CD4-positive, alpha-beta memory T cell (primary cell): ENCODE measurements at regions not wholly inside any gene's neighbourhood (a gene's known extent, or its start where the extent isn't known, plus 50 kb on each side); places are given as distances from the start of the nearest gene placed in this dataset.

Experiments used
- CTCF ChIA-PET: fragments of 350-600 bp; sonication (Branson Sonifier 250); formaldehyde crosslinking; loops from one replicate; lab custom pipeline; 2021; ENCODE audit warnings: inconsistent platforms; ENCODE audit not compliant: partially characterized antibody; lab: Charles Lee
- POLR2A ChIA-PET: fragments of 350-600 bp; sonication (Branson Sonifier 250); formaldehyde crosslinking; loops from one replicate; lab custom pipeline; 2021; ENCODE audit not compliant: partially characterized antibody; lab: Charles Lee
- DNase-seq, 5 donors: peaks; one replicate each; pipeline versions ENCODE4 v3.0.0 to v3.0.0-alpha.2; 2020 to 2022; ENCODE audit warnings: mixed read lengths in 1 of 5
- H3K27ac ChIP-seq: one replicate; pipeline ENCODE4 v1.7.0; 2013; ENCODE audit warnings: low read depth, low read length
- H3K27me3 ChIP-seq: 2 replicates; pipeline ENCODE4 v1.7.0; 2013; ENCODE audit warnings: mild to moderate bottlenecking, low read length, moderate library complexity; ENCODE audit not compliant: insufficient read depth
- H3K36me3 ChIP-seq: 2 replicates; pipeline ENCODE4 v1.7.0; 2013; ENCODE audit warnings: mild to moderate bottlenecking, low read length, moderate library complexity; ENCODE audit not compliant: insufficient read depth
- H3K4me1 ChIP-seq: 2 replicates; pipeline ENCODE4 v1.7.0; 2013; ENCODE audit warnings: mild to moderate bottlenecking, low read length, moderate library complexity; ENCODE audit not compliant: insufficient read depth
- H3K4me3 ChIP-seq, 2 donors: one replicate each; pipeline ENCODE4 v1.7.0; 2013; ENCODE audit warnings: low read length in 2 of 2, mild to moderate bottlenecking in 1 of 2
- H3K9me3 ChIP-seq, 2 donors: one replicate each; pipeline ENCODE4 v1.7.0; 2013; ENCODE audit warnings: low read length in 2 of 2, control low read depth in 1 of 2; ENCODE audit not compliant: control insufficient read depth in 1 of 2
- H3K27ac Mint-ChIP-seq, 7 donors: one replicate each; pipeline ENCODE4 v1.8.0; 2020 to 2021; ENCODE audit warnings: mixed read lengths in 7 of 7, mild to moderate bottlenecking in 6 of 7, inconsistent platforms in 3 of 7, moderate library complexity in 3 of 7
- H3K27me3 Mint-ChIP-seq, 2 donors: one replicate each; pipeline ENCODE4 v1.8.0; 2020 to 2021; ENCODE audit warnings: mixed read lengths in 2 of 2
- H3K36me3 Mint-ChIP-seq, 2 donors: one replicate each; pipeline ENCODE4 v1.8.0; 2020 to 2021; ENCODE audit warnings: mixed read lengths in 2 of 2, inconsistent platforms in 1 of 2, mild to moderate bottlenecking in 1 of 2
- H3K4me1 Mint-ChIP-seq, 4 donors: one replicate each; pipeline ENCODE4 v1.8.0; 2020 to 2021; ENCODE audit warnings: mixed read lengths in 4 of 4, mild to moderate bottlenecking in 1 of 4
- H3K4me3 Mint-ChIP-seq, 8 donors: one replicate each; pipeline ENCODE4 v1.8.0; 2020 to 2021; ENCODE audit warnings: mixed read lengths in 8 of 8, mild to moderate bottlenecking in 7 of 8, moderate library complexity in 6 of 8, inconsistent platforms in 3 of 8
- H3K9me3 Mint-ChIP-seq, 8 donors: one replicate each; pipeline ENCODE4 v1.8.0; 2020 to 2021; ENCODE audit warnings: mixed read lengths in 8 of 8, mild to moderate bottlenecking in 5 of 8, inconsistent platforms in 3 of 8, moderate library complexity in 1 of 8
- intact Hi-C: fragments of 100-400 bp; cut with micrococcal nuclease; formaldehyde crosslinking; loops from one replicate; pipeline ENCODE4 v1.15.1; 2023

GRCh38 chr2:14199040-14199439 lies 433.5 kb upstream of the LRATD1 start:
- intact Hi-C loops: no loop called here
- Histone ChIP-seq H3K4me1 (no peaks in the 10 kb centered on the region), H3K27me3 (no peaks in the 10 kb centered on the region), H3K36me3 (no peaks in the 10 kb centered on the region), H3K27ac (no peak overlapping the region), H3K4me3 (no peak overlapping the region), H3K9me3 (no peaks in the 10 kb centered on the region)
- ChIA-PET POLR2A (no interaction called here), CTCF (no interaction called here)
- Mint-ChIP-seq H3K27ac (no peak overlapping the region), H3K4me1 (no peaks in the 10 kb centered on the region), H3K9me3 (peaks cover 3 to 13% (median 6%) of the 10 kb centered on the region in 8 donors), H3K4me3 (no peak overlapping the region), H3K27me3 (peaks cover 0 to 2% of the 10 kb centered on the region in 2 donors), H3K36me3 (no peaks in the 10 kb centered on the region)
- DNase-seq: no peak

- no peaks in the 10 kb centered on the region for H3K27me3 ChIP-seq
- CTCF ChIA-PET: no interaction called here
- intact Hi-C loops: no loop called here
- no peak overlapping the region for H3K27ac ChIP-seq
- no peaks in the 10 kb centered on the region for H3K4me1 ChIP-seq
- no peaks in the 10 kb centered on the region for H3K27me3 Mint-ChIP-seq
- no peaks in the 10 kb centered on the region for H3K4me1 Mint-ChIP-seq
- H3K36me3 Mint-ChIP-seq: no peaks in the 10 kb centered on the region
- H3K9me3 ChIP-seq: no peaks in the 10 kb centered on the region
- no peak for DNase-seq
- no peaks in the 10 kb centered on the region for H3K36me3 ChIP-seq
- H3K27ac Mint-ChIP-seq: no peak overlapping the region
- no peak overlapping the region for H3K4me3 ChIP-seq
- no peak overlapping the region for H3K4me3 Mint-ChIP-seq
- H3K9me3 Mint-ChIP-seq: peaks cover 0 to 11% (median 3%) of the 10 kb centered on the region in 8 donors
- POLR2A ChIA-PET: no interaction called here
Measured at GRCh38 chr2:14219306-14219705, 413.2 kb upstream of the LRATD1 start.

GRCh38 chr2:14220101-14220500 lies 412.4 kb upstream of the LRATD1 start:
- H3K27me3 ChIP-seq: no peaks in the 10 kb centered on the region
- H3K9me3 ChIP-seq: no peaks in the 10 kb centered on the region
- intact Hi-C loops: no loop called here
- Mint-ChIP-seq H3K4me3 (no peak overlapping the region), H3K36me3 (no peaks in the 10 kb centered on the region), H3K9me3 (peaks cover 0 to 11% (median 3%) of the 10 kb centered on the region in 8 donors), H3K4me1 (no peaks in the 10 kb centered on the region), H3K27me3 (no peaks in the 10 kb centered on the region), H3K27ac (no peak overlapping the region)
- POLR2A ChIA-PET: no interaction called here
- no peak for DNase-seq
- CTCF ChIA-PET: no interaction called here
- no peak overlapping the region for H3K4me3 ChIP-seq
- no peaks in the 10 kb centered on the region for H3K36me3 ChIP-seq
- no peak overlapping the region for H3K27ac ChIP-seq
- H3K4me1 ChIP-seq: no peaks in the 10 kb centered on the region

DNA sequence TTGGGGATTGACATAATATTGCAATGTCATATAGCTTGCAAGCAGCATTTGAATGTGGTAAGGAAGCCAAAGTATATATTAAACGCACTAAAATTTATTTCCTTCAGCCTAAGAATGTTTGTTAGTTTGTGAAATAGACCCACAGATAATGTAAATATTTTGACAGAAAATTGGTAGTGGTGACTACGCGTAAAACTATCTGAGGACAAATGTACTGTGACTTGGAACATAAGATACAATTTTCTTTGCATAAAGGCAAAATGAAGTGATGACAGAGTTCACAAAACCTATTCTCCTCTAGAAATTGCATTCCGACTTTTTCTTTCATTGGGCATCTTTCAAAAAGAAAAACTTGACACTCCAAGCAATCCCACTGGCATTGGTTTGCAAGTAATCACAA lies 411.1 kb upstream of the LRATD1 start:
- intact Hi-C loops: no loop called here
- ChIA-PET POLR2A (no interaction called here), CTCF (no interaction called here)
- Mint-ChIP-seq H3K9me3 (peaks cover 0 to 11% (median 6%) of the 10 kb centered on the region in 8 donors), H3K36me3 (no peaks in the 10 kb centered on the region), H3K4me3 (no peak overlapping the region), H3K27ac (no peak overlapping the region), H3K4me1 (no peaks in the 10 kb centered on the region), H3K27me3 (no peaks in the 10 kb centered on the region)
- H3K27me3 ChIP-seq: no peaks in the 10 kb centered on the region
- no peak for DNase-seq
- no peaks in the 10 kb centered on the region for H3K36me3 ChIP-seq
- H3K27ac ChIP-seq: no peak overlapping the region
- H3K4me3 ChIP-seq: no peak overlapping the region
- no peaks in the 10 kb centered on the region for H3K9me3 ChIP-seq
- H3K4me1 ChIP-seq: no peaks in the 10 kb centered on the region

DNA sequence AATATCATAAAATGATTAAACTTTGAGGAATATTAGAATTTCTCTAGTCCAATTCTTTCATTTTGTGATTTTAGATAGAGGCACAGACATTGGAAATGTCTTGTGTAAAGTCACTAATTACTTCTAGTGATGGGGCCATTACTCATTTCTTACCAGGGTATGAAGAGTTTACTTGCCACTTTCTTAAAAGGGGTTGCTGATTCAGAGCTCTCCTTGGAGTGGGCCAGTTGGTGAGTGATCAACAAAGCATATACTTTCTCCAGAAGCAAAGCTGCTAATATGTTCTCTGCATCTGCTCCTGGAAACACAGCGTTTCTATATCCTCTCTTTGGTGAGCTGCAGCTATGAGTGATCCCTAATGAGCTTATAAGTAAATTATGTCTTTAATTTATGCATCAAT lies 408.9 kb upstream of the LRATD1 start:
- Histone ChIP-seq H3K27ac (no peak overlapping the region), H3K36me3 (no peaks in the 10 kb centered on the region), H3K4me1 (no peaks in the 10 kb centered on the region), H3K4me3 (no peak overlapping the region), H3K9me3 (no peaks in the 10 kb centered on the region), H3K27me3 (no peaks in the 10 kb centered on the region)
- Mint-ChIP-seq H3K27me3 (no peaks in the 10 kb centered on the region), H3K36me3 (no peaks in the 10 kb centered on the region), H3K4me3 (no peak overlapping the region), H3K27ac (no peak overlapping the region), H3K9me3 (peaks cover 0 to 16% (median 7%) of the 10 kb centered on the region in 8 donors), H3K4me1 (no peaks in the 10 kb centered on the region)
- ChIA-PET POLR2A (no interaction called here), CTCF (no interaction called here)
- intact Hi-C loops: no loop called here
- no peak for DNase-seq

GRCh38 chr2:14231391-14231898 lies 401.1 kb upstream of the LRATD1 start:
- Mint-ChIP-seq H3K9me3 (peaks cover 0 to 14% (median 6%) of the 10 kb centered on the region in 8 donors), H3K4me3 (no peak overlapping the region), H3K27me3 (no peaks in the 10 kb centered on the region), H3K4me1 (no peaks in the 10 kb centered on the region), H3K36me3 (no peaks in the 10 kb centered on the region), H3K27ac (no peak overlapping the region)
- intact Hi-C loops: no loop called here
- H3K4me1 ChIP-seq: no peaks in the 10 kb centered on the region
- no peaks in the 10 kb centered on the region for H3K9me3 ChIP-seq
- DNase-seq: no peak
- no peaks in the 10 kb centered on the region for H3K36me3 ChIP-seq
- H3K27ac ChIP-seq: no peak overlapping the region
- POLR2A ChIA-PET: no interaction called here
- no peaks in the 10 kb centered on the region for H3K27me3 ChIP-seq
- CTCF ChIA-PET: no interaction called here
- H3K4me3 ChIP-seq: no peak overlapping the region

GRCh38 chr2:14232217-14232616 lies 400.3 kb upstream of the LRATD1 start:
- no peak overlapping the region for H3K27ac ChIP-seq
- no peaks in the 10 kb centered on the region for H3K9me3 ChIP-seq
- Mint-ChIP-seq H3K9me3 (peaks cover 0 to 12% (median 4%) of the 10 kb centered on the region in 8 donors), H3K4me1 (no peaks in the 10 kb centered on the region), H3K27me3 (no peaks in the 10 kb centered on the region), H3K4me3 (no peak overlapping the region), H3K36me3 (no peaks in the 10 kb centered on the region), H3K27ac (no peak overlapping the region)
- no peaks in the 10 kb centered on the region for H3K36me3 ChIP-seq
- H3K4me1 ChIP-seq: no peaks in the 10 kb centered on the region
- DNase-seq: no peak
- intact Hi-C loops: no loop called here
- no peak overlapping the region for H3K4me3 ChIP-seq
- H3K27me3 ChIP-seq: no peaks in the 10 kb centered on the region
- CTCF ChIA-PET: no interaction called here
- POLR2A ChIA-PET: no interaction called here

- no peaks in the 10 kb centered on the region for H3K27me3 ChIP-seq
- no peaks in the 10 kb centered on the region for H3K4me1 Mint-ChIP-seq
- no peaks in the 10 kb centered on the region for H3K27me3 Mint-ChIP-seq
- H3K4me1 ChIP-seq: no peaks in the 10 kb centered on the region
- H3K9me3 Mint-ChIP-seq: peaks cover 0 to 11% (median 4%) of the 10 kb centered on the region in 8 donors
- ChIA-PET POLR2A (no interaction called here), CTCF (no interaction called here)
- no peak overlapping the region for H3K4me3 ChIP-seq
- no peak overlapping the region for H3K27ac ChIP-seq
- no peaks in the 10 kb centered on the region for H3K36me3 Mint-ChIP-seq
- H3K9me3 ChIP-seq: no peaks in the 10 kb centered on the region
- no peak overlapping the region for H3K27ac Mint-ChIP-seq
- H3K4me3 Mint-ChIP-seq: no peak overlapping the region
- DNase-seq: no peak
- intact Hi-C loops: no loop called here
- H3K36me3 ChIP-seq: no peaks in the 10 kb centered on the region
Measured at GRCh38 chr2:14234911-14235310, 397.6 kb upstream of the LRATD1 start.
